HCT116 (cell line): ENCODE measurements at regions not wholly inside any gene's neighbourhood (a gene's known extent, or its start where the extent isn't known, plus 50 kb on each side); places are given as distances from the start of the nearest gene placed in this dataset.

Source experiments
- ATAC-seq: fragments of 200-7000 bp; cut with Tn5 transposase; 2 replicates; pipeline ENCODE4 v1.9.1; 2020; ENCODE audit warnings: mild to moderate bottlenecking, moderate library complexity
- BruUV-seq: library from RNA; stranded (reverse); fragments of 400-500 nt; replicated peaks from 2 replicates; lab custom pipeline; 2021; lab: Mats Ljungman, UMichigan
- CTCF ChIA-PET: fragments of 300-600 bp; sonication (Branson Sonifier 250); formaldehyde crosslinking; loops from one replicate; lab custom pipeline; 2021; ENCODE audit warnings: antibody characterized with exemption; lab: Charles Lee
- POLR2A ChIA-PET: fragments of 300-600, 350-600 bp; sonication (Branson Sonifier 250); formaldehyde crosslinking; loops from one replicate; lab custom pipeline; 2021; ENCODE audit warnings: antibody characterized with exemption; lab: Charles Lee
- RAD21 ChIA-PET, 2 experiments: fragments of 300-600 bp; sonication (Branson Sonifier 250); formaldehyde crosslinking; loops; one replicate each; lab custom pipeline; 2023; ENCODE audit warnings: low total read pairs in 2 of 2; ENCODE audit not compliant: uncharacterized antibody in 2 of 2, unreplicated experiment in 2 of 2, low non-redundant PET in 1 of 2; lab: Charles Lee
- DNase-seq: peaks from one replicate; pipeline ENCODE4 v3.0.0-alpha.2; 2010; ENCODE audit warnings: low read depth, low spot score
- H2AFZ ChIP-seq: fragments of 200-600 bp; shearing (Covaris generic), sonication (generic); 2 replicates; pipeline ENCODE4 v1.6.1; 2017; ENCODE audit warnings: low read depth, mixed run types, mixed read lengths, antibody characterized with exemption, low read length; ENCODE audit not compliant: poor library complexity, severe bottlenecking
- H3K27ac ChIP-seq: 2 replicates; pipeline ENCODE4 v1.5.1; 2012; ENCODE audit warnings: low read depth, low read length
- H3K27me3 ChIP-seq: fragments of 200-600 bp; sonication (generic); 2 replicates; pipeline ENCODE4 v1.6.1; 2016; ENCODE audit warnings: mixed run types, low read length, mixed read lengths; ENCODE audit not compliant: insufficient read depth
- H3K36me3 ChIP-seq, 2 experiments: fragments of 200-500 bp in 1 of 2; fragments of 200-600 bp in 1 of 2; sonication (Bioruptor generic) in 1 of 2; sonication (generic) in 1 of 2; 2 replicates each; pipeline versions ENCODE4 v1.5.1 to v1.6.1; 2014 to 2016; ENCODE audit warnings: low read length in 2 of 2, inconsistent platforms in 1 of 2, mixed read lengths in 1 of 2, mixed run types in 1 of 2; ENCODE audit not compliant: insufficient read depth in 2 of 2, control insufficient read depth in 1 of 2
- H3K4me1 ChIP-seq, 2 experiments: fragments of 200-600 bp in 1 of 2; sonication (generic) in 1 of 2; 2 replicates each; pipeline versions ENCODE4 v1.5.1 to v1.6.1; 2012 to 2017; ENCODE audit warnings: low read length in 2 of 2, inconsistent platforms in 1 of 2, mild to moderate bottlenecking in 1 of 2, mixed read lengths in 1 of 2, mixed run types in 1 of 2, moderate library complexity in 1 of 2; ENCODE audit not compliant: insufficient read depth in 2 of 2, control insufficient read depth in 1 of 2
- H3K4me2 ChIP-seq: fragments of 200-600 bp; sonication (generic); 2 replicates; pipeline ENCODE4 v1.6.1; 2017; ENCODE audit warnings: mixed run types, low read length, mixed read lengths
- H3K4me3 ChIP-seq, 2 experiments: fragments of 200-600 bp in 1 of 2; sonication (generic) in 1 of 2; replicated peaks in 1 of 2; 2 replicates each; pipeline ENCODE4 v1.5.1; 2011 to 2016; ENCODE audit warnings: low read length in 2 of 2, control low read depth in 1 of 2, low read depth in 1 of 2, mild to moderate bottlenecking in 1 of 2, mixed read lengths in 1 of 2, mixed run types in 1 of 2
- H3K79me2 ChIP-seq: fragments of 200-600 bp; sonication (generic); 2 replicates; pipeline ENCODE4 v1.6.1; 2017; ENCODE audit warnings: mild to moderate bottlenecking, mixed run types, low read length, moderate library complexity, mixed read lengths; ENCODE audit not compliant: insufficient read depth
- H3K9ac ChIP-seq: fragments of 200-600 bp; sonication (generic); 2 replicates; pipeline ENCODE4 v1.6.1; 2016; ENCODE audit warnings: low read length, mixed read lengths
- H3K9me2 ChIP-seq: fragments of 200-600 bp; sonication (generic), shearing (Covaris generic); 2 replicates; pipeline ENCODE4 v1.6.1; 2017; ENCODE audit warnings: mixed run types, mild to moderate bottlenecking, moderate library complexity; ENCODE audit not compliant: insufficient read depth
- H3K9me3 ChIP-seq, 2 experiments: fragments of 200-500 bp in 1 of 2; fragments of 200-600 bp in 1 of 2; sonication (Bioruptor generic) in 1 of 2; sonication (generic) in 1 of 2; 2 replicates each; pipeline ENCODE4 v1.6.1; 2014 to 2017; ENCODE audit warnings: low read length in 2 of 2, mixed read lengths in 2 of 2, inconsistent platforms in 1 of 2, low read depth in 1 of 2, mild to moderate bottlenecking in 1 of 2, mixed run types in 1 of 2, moderate library complexity in 1 of 2; ENCODE audit not compliant: control insufficient read depth in 1 of 2, insufficient read depth in 1 of 2
- H4K20me1 ChIP-seq: fragments of 200-600 bp; sonication (generic), shearing (Covaris generic); 2 replicates; pipeline ENCODE4 v1.6.1; 2017; ENCODE audit warnings: mixed run types, mild to moderate bottlenecking, moderate library complexity; ENCODE audit not compliant: insufficient read depth
- CEBPB ChIP-seq: IDR thresholded peaks from 2 replicates; pipeline ENCODE4 v1.6.1; 2012; ENCODE audit warnings: low read depth
- EGR1 ChIP-seq: IDR thresholded peaks from 2 replicates; pipeline ENCODE4 v1.6.1; 2012; ENCODE audit warnings: low read depth
- ELF1 ChIP-seq: IDR thresholded peaks from 2 replicates; pipeline ENCODE4 v1.6.1; 2012; ENCODE audit warnings: low read depth, borderline replicate concordance
- EZH2 ChIP-seq: fragments of 200-600 bp; sonication (generic); IDR thresholded peaks from 2 replicates; pipeline ENCODE4 v1.6.1; 2017; ENCODE audit warnings: antibody characterized with exemption, mixed run types
- RAD21 ChIP-seq: IDR thresholded peaks from 2 replicates; pipeline ENCODE4 v1.6.1; 2012; ENCODE audit warnings: low read depth, mild to moderate bottlenecking
- SP1 ChIP-seq: IDR thresholded peaks from 2 replicates; pipeline ENCODE4 v1.6.1; 2012; ENCODE audit warnings: low read depth
- intact Hi-C: fragments of 100-400 bp; cut with micrococcal nuclease; formaldehyde crosslinking; loops from 2 replicates; pipeline ENCODE4 v1.10.0; 2022
- TF ChIP-seq, protein P1 (sequence below): IDR thresholded peaks from 2 replicates; pipeline ENCODE4 v1.6.1; 2011; ENCODE audit warnings: mild to moderate bottlenecking, low read length, moderate library complexity; ENCODE audit not compliant: insufficient replicate concordance; ENCODE audit errors: extremely low read depth
- TF ChIP-seq, protein P2 (sequence below): IDR thresholded peaks from 2 replicates; pipeline ENCODE4 v1.6.1; 2012
- TF ChIP-seq, protein P3 (sequence below), 3 experiments: fragments of 200-600 bp in 1 of 3; sonication (generic) in 1 of 3; IDR thresholded peaks in 2 of 3; conservative IDR thresholded peaks in 1 of 3; 2 replicates each; pipeline ENCODE4 v1.5.1; 2012 to 2017; ENCODE audit warnings: low read depth in 2 of 3, low read length in 2 of 3, antibody characterized with exemption in 1 of 3, borderline replicate concordance in 1 of 3, control low read depth in 1 of 3, mild to moderate bottlenecking in 1 of 3, mixed read lengths in 1 of 3, mixed run types in 1 of 3, moderate library complexity in 1 of 3; ENCODE audit not compliant: insufficient read depth in 1 of 3
- TF ChIP-seq, protein P4 (sequence below): IDR thresholded peaks from 2 replicates; pipeline ENCODE4 v1.6.1; 2012

DNA sequence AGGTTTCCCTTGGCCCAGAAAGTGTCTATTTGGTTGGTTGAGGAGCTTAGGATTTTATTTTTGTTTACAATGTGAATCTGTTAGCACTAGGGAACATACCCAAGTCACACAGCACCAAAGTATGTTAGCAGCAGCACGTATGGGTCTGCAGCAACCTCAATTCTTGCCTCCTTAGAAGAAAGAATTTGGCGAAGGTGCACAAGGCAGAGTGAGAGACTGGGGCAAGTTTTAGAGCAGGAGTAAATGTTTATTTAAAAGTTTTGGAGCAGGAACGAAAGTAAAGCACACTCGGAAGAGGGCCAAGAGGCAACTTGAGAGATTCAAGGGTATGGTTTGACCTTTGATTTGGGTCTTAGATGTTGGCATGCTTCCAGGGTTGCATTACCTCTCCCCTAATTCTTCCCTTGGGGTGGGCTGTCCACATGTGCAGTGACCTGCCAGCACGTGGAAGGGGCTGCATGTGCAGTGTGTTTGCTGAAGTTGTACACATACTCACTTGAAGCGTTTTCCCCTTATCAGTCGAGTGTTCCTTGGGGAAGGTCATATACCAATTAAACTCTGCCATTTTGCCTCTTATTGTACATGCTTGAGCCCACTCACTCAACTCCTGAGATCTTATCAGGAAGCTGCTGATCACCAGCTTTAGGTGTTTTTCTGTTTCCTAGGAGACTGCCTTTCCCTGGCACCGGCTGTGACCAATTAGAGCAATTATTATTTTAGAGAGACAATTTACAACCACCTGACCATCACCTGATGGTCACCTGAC, 64.9 kb upstream of the SHC3 start (continued):
- TF ChIP-seq, protein P1, sequence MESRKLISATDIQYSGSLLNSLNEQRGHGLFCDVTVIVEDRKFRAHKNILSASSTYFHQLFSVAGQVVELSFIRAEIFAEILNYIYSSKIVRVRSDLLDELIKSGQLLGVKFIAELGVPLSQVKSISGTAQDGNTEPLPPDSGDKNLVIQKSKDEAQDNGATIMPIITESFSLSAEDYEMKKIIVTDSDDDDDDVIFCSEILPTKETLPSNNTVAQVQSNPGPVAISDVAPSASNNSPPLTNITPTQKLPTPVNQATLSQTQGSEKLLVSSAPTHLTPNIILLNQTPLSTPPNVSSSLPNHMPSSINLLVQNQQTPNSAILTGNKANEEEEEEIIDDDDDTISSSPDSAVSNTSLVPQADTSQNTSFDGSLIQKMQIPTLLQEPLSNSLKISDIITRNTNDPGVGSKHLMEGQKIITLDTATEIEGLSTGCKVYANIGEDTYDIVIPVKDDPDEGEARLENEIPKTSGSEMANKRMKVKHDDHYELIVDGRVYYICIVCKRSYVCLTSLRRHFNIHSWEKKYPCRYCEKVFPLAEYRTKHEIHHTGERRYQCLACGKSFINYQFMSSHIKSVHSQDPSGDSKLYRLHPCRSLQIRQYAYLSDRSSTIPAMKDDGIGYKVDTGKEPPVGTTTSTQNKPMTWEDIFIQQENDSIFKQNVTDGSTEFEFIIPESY = no peak
- no peak for TF ChIP-seq RAD21
- no peak for TF ChIP-seq EGR1
- TF ChIP-seq, protein P2, sequence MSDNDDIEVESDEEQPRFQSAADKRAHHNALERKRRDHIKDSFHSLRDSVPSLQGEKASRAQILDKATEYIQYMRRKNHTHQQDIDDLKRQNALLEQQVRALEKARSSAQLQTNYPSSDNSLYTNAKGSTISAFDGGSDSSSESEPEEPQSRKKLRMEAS = no peak
- TF ChIP-seq ELF1 = no peak
- TF ChIP-seq SP1 = no peak
- no peak for TF ChIP-seq CEBPB
- TF ChIP-seq, protein P3, sequence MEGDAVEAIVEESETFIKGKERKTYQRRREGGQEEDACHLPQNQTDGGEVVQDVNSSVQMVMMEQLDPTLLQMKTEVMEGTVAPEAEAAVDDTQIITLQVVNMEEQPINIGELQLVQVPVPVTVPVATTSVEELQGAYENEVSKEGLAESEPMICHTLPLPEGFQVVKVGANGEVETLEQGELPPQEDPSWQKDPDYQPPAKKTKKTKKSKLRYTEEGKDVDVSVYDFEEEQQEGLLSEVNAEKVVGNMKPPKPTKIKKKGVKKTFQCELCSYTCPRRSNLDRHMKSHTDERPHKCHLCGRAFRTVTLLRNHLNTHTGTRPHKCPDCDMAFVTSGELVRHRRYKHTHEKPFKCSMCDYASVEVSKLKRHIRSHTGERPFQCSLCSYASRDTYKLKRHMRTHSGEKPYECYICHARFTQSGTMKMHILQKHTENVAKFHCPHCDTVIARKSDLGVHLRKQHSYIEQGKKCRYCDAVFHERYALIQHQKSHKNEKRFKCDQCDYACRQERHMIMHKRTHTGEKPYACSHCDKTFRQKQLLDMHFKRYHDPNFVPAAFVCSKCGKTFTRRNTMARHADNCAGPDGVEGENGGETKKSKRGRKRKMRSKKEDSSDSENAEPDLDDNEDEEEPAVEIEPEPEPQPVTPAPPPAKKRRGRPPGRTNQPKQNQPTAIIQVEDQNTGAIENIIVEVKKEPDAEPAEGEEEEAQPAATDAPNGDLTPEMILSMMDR (IDR thresholded peaks at IDR 0.05 in 2 of 3, conservative IDR thresholded peaks at IDR 0.05 in 1 of 3; ENCODE audit: borderline replicate concordance in 1 of 3, insufficient read depth in 1 of 3, low read depth in 2 of 3, low read length in 2 of 3) = no peak

DNA sequence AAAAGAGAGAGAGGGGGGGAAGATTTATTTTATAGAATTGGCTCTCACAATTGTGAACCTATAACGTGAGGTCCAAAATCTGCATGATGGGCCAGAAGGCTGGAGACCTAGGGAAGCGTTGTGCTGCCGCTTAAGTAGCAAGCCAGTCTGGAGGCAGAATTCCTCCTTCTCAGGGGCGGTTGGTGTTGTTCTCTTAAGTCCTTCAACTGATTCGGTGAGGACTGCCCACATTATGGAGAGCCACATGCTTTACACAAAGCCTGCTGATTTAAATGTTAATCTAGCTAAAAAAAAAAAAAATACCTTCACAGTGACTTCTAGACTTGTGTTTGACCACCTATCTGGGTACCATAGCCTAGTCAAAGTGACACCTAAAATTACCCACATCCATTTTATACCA, 64.2 kb upstream of the CKS2 start:
- DNase-seq (no peak), ATAC-seq (no peak)
- H3K9ac ChIP-seq = no peak overlapping the region
- no peaks in the 10 kb centered on the region for H4K20me1 ChIP-seq
- no peaks in the 10 kb centered on the region for H3K36me3 ChIP-seq
- no peak overlapping the region for H3K4me3 ChIP-seq
- H3K4me1 ChIP-seq = 0 out of 4 replicates have a peak, but pooled peaks cover 0 to 3% of the 10 kb centered on the region in 2 experiments
- intact Hi-C loops = no loop called here
- no peaks in the 10 kb centered on the region for H3K9me3 ChIP-seq
- H3K4me2 ChIP-seq = no peak overlapping the region
- H3K79me2 ChIP-seq = no peaks in the 10 kb centered on the region
- TF ChIP-seq, protein P2 = no peak
- TF ChIP-seq SP1 (no peak), EZH2 (no peak), EGR1 (no peak)
- TF ChIP-seq, protein P4, sequence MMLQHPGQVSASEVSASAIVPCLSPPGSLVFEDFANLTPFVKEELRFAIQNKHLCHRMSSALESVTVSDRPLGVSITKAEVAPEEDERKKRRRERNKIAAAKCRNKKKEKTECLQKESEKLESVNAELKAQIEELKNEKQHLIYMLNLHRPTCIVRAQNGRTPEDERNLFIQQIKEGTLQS = no peak
- TF ChIP-seq, protein P1 = no peak
- no peaks in the 10 kb centered on the region for H3K9me2 ChIP-seq
- POLR2A ChIA-PET = no interaction called here
- no peak overlapping the region for H2AFZ ChIP-seq
- RAD21 ChIA-PET = no interaction called here
- no peak overlapping the region for H3K27ac ChIP-seq
- CTCF ChIA-PET = interaction anchor here (0.6 kb wide), 1 partner anchor 44 kb away, joined by 4 read pairs; no protein-coding TSS in a partner anchor
- no TSS peak for BruUV-seq
- no peaks in the 10 kb centered on the region for H3K27me3 ChIP-seq
